ENCODE measurements at regions not wholly inside any gene's neighbourhood (a gene's known extent, or its start where the extent isn't known, plus 50 kb on each side); places are given as distances from the start of the nearest gene placed in this dataset.

DNA sequence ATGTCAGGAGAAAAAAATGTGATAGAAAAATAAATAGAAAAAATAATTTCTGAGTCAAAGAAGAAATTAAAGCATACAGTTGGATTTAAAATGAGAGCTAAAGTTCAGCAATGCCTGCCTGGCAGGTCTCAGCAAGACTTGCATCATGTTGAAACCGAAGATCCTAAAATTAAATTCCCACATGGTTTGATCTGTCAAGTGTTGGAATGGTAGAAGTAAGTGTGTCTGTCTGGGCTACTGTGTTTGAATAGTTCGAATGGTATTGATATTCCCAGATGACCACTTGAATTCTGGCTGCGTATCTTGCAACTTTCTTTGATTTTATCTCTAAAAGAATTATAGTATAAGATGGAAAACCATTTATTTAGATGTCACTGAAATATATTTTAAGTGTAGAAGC lies 1349.6 kb downstream of the EPHA7 start:
- DNase-seq (ENCODE audit: low read depth in 1 of 2, low spot score in 1 of 2), result no peak
- Histone ChIP-seq H3K27me3 (ENCODE audit: insufficient read depth, poor library complexity, severe bottlenecking) (no peaks in the 10 kb centered on the region), H3K4me3 (replicated peaks; ENCODE audit: insufficient read depth, low read length) (no peak overlapping the region), H3K27ac (replicated peaks) (no peak overlapping the region)
- TF ChIP-seq GABPA (IDR thresholded peaks at IDR 0.05; ENCODE audit: low read depth) (no peak), SPI1 (IDR thresholded peaks at IDR 0.05; ENCODE audit: borderline replicate concordance, low read depth) (no peak), POLR2AphosphoS5 (IDR thresholded peaks at IDR 0.05; ENCODE audit: low read depth) (no peak)
- TF ChIP-seq, protein P1, sequence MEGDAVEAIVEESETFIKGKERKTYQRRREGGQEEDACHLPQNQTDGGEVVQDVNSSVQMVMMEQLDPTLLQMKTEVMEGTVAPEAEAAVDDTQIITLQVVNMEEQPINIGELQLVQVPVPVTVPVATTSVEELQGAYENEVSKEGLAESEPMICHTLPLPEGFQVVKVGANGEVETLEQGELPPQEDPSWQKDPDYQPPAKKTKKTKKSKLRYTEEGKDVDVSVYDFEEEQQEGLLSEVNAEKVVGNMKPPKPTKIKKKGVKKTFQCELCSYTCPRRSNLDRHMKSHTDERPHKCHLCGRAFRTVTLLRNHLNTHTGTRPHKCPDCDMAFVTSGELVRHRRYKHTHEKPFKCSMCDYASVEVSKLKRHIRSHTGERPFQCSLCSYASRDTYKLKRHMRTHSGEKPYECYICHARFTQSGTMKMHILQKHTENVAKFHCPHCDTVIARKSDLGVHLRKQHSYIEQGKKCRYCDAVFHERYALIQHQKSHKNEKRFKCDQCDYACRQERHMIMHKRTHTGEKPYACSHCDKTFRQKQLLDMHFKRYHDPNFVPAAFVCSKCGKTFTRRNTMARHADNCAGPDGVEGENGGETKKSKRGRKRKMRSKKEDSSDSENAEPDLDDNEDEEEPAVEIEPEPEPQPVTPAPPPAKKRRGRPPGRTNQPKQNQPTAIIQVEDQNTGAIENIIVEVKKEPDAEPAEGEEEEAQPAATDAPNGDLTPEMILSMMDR (IDR thresholded peaks at IDR 0.05; ENCODE audit: insufficient read depth, low read length), result no peak
- TF ChIP-seq, protein P2, sequence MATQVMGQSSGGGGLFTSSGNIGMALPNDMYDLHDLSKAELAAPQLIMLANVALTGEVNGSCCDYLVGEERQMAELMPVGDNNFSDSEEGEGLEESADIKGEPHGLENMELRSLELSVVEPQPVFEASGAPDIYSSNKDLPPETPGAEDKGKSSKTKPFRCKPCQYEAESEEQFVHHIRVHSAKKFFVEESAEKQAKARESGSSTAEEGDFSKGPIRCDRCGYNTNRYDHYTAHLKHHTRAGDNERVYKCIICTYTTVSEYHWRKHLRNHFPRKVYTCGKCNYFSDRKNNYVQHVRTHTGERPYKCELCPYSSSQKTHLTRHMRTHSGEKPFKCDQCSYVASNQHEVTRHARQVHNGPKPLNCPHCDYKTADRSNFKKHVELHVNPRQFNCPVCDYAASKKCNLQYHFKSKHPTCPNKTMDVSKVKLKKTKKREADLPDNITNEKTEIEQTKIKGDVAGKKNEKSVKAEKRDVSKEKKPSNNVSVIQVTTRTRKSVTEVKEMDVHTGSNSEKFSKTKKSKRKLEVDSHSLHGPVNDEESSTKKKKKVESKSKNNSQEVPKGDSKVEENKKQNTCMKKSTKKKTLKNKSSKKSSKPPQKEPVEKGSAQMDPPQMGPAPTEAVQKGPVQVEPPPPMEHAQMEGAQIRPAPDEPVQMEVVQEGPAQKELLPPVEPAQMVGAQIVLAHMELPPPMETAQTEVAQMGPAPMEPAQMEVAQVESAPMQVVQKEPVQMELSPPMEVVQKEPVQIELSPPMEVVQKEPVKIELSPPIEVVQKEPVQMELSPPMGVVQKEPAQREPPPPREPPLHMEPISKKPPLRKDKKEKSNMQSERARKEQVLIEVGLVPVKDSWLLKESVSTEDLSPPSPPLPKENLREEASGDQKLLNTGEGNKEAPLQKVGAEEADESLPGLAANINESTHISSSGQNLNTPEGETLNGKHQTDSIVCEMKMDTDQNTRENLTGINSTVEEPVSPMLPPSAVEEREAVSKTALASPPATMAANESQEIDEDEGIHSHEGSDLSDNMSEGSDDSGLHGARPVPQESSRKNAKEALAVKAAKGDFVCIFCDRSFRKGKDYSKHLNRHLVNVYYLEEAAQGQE (IDR thresholded peaks at IDR 0.05; ENCODE audit: insufficient replicate concordance, low read depth), result no peak

DNA sequence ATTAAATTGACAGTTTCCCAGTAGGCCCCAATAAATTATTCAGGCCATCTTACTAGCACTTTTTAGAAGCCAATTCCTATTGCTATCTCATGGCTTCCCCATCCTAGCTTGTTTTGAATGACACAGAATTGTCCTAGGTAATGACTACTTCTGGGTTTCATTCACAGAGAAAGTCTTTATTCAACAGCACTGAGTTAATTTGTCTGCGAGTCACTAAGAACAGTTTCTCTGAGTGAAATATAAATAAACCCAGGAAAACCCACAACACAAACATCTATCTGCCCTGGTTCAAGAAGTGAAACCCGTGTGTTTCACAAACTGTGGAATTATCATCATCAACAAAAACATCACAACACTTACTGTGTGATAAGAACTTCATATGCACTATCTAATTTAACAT lies 1366.8 kb downstream of the EPHA7 start:
- Histone ChIP-seq H3K27me3 (ENCODE audit: insufficient read depth, poor library complexity, severe bottlenecking) (no peaks in the 10 kb centered on the region), H3K4me3 (replicated peaks; ENCODE audit: insufficient read depth, low read length) (no peak overlapping the region), H3K27ac (replicated peaks) (no peak overlapping the region)
- no peak for TF ChIP-seq SPI1 (IDR thresholded peaks at IDR 0.05; ENCODE audit: borderline replicate concordance, low read depth)
- no peak for TF ChIP-seq GABPA (IDR thresholded peaks at IDR 0.05; ENCODE audit: low read depth)
- TF ChIP-seq, protein P1 (IDR thresholded peaks at IDR 0.05; ENCODE audit: insufficient read depth, low read length), result no peak
- TF ChIP-seq, protein P2 (IDR thresholded peaks at IDR 0.05; ENCODE audit: insufficient replicate concordance, low read depth), result no peak
- no peak for TF ChIP-seq POLR2AphosphoS5 (IDR thresholded peaks at IDR 0.05; ENCODE audit: low read depth)
- no peak for DNase-seq (ENCODE audit: low read depth in 1 of 2, low spot score in 1 of 2)

DNA sequence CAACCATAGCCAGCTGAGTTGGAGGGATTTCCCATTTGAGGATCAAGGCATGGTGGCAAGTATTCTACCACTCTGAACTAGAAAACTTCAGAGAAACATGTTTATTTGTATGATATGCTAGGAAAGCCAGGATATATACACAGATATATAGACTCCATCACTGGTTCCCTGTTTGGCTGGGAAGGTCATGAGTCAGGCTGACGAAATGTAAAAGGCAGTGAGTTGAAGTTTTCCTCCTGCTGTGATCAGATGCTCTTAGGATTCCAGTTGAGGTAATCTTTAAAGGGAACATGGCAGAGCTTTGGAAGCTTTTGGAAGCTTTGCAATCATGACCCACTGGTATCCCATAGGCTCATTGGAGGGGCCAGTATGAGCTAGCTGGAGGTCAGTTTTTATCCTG lies 1369.1 kb downstream of the EPHA7 start:
- H3K27ac ChIP-seq (replicated peaks), result no peak overlapping the region
- TF ChIP-seq, protein P2 (IDR thresholded peaks at IDR 0.05; ENCODE audit: insufficient replicate concordance, low read depth), result no peak
- TF ChIP-seq, protein P1 (IDR thresholded peaks at IDR 0.05; ENCODE audit: insufficient read depth, low read length), result no peak
- no peak for TF ChIP-seq GABPA (IDR thresholded peaks at IDR 0.05; ENCODE audit: low read depth)
- no peak for TF ChIP-seq POLR2AphosphoS5 (IDR thresholded peaks at IDR 0.05; ENCODE audit: low read depth)
- no peak for TF ChIP-seq SPI1 (IDR thresholded peaks at IDR 0.05; ENCODE audit: borderline replicate concordance, low read depth)
- DNase-seq (ENCODE audit: low read depth in 1 of 2, low spot score in 1 of 2), result no peak
- H3K27me3 ChIP-seq (ENCODE audit: insufficient read depth, poor library complexity, severe bottlenecking), result no peaks in the 10 kb centered on the region
- no peak overlapping the region for H3K4me3 ChIP-seq (replicated peaks; ENCODE audit: insufficient read depth, low read length)
